Sigmoid colon (tissue), 4 donors: ENCODE measurements at regions not wholly inside any gene's neighbourhood (a gene's known extent, or its start where the extent isn't known, plus 50 kb on each side); places are given as distances from the start of the nearest gene placed in this dataset.

Experiments used
- EP300 ChIP-seq, 4 donors: sonication (generic); formaldehyde crosslinking; IDR thresholded peaks; one replicate each; pipeline ENCODE4 v1.6.1; 2017; ENCODE audit warnings: antibody characterized with exemption in 4 of 4
- POLR2A ChIP-seq, 2 donors: fragments of 450-650 bp; IDR thresholded peaks; one replicate each; pipeline ENCODE4 v1.6.1; 2016; ENCODE audit warnings: antibody characterized with exemption in 2 of 2, mild to moderate bottlenecking in 2 of 2, moderate library complexity in 2 of 2
- POLR2AphosphoS5 ChIP-seq, 4 donors: sonication (generic); formaldehyde crosslinking; IDR thresholded peaks; one replicate each; pipeline ENCODE4 v1.6.1; 2017; ENCODE audit warnings: antibody characterized with exemption in 4 of 4
- TF ChIP-seq, protein P1 (sequence below), 4 experiments: fragments of 450-650 bp in 3 of 4; fragments of 200-600 bp in 1 of 4; IDR thresholded peaks; one replicate each; pipeline ENCODE4 v1.5.1; 2016 to 2019; ENCODE audit warnings: antibody characterized with exemption in 4 of 4, mild to moderate bottlenecking in 3 of 4, moderate library complexity in 2 of 4

DNA sequence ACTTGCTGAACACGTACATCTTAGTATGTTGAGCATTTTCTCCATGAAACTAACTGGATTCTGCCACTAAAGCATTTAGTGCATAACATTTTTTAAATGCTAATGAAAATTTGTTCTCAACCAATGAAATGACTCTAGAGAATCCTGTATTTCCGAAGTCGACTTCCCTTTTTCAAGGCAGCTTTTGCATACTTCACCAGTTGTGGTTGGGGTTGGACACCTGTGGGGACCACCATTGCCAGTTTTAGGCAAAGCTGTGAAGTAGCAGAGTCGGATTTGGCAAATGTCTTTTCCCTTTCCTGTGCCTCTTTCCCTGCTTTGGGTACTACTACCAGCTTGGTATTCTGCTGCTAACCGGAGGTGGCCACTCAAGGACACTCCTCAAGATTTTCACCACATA is 349.2 kb downstream of the BCAT1 start:
- no peak for TF ChIP-seq POLR2A (IDR thresholded peaks at IDR 0.05)
- TF ChIP-seq, protein P1, sequence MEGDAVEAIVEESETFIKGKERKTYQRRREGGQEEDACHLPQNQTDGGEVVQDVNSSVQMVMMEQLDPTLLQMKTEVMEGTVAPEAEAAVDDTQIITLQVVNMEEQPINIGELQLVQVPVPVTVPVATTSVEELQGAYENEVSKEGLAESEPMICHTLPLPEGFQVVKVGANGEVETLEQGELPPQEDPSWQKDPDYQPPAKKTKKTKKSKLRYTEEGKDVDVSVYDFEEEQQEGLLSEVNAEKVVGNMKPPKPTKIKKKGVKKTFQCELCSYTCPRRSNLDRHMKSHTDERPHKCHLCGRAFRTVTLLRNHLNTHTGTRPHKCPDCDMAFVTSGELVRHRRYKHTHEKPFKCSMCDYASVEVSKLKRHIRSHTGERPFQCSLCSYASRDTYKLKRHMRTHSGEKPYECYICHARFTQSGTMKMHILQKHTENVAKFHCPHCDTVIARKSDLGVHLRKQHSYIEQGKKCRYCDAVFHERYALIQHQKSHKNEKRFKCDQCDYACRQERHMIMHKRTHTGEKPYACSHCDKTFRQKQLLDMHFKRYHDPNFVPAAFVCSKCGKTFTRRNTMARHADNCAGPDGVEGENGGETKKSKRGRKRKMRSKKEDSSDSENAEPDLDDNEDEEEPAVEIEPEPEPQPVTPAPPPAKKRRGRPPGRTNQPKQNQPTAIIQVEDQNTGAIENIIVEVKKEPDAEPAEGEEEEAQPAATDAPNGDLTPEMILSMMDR (IDR thresholded peaks at IDR 0.05) = no peak
- TF ChIP-seq EP300 (IDR thresholded peaks at IDR 0.05) = no peak
- no peak for TF ChIP-seq POLR2AphosphoS5 (IDR thresholded peaks at IDR 0.05)
